NCI-H446 (cell line): ENCODE measurements at regions not wholly inside any gene's neighbourhood (a gene's known extent, or its start where the extent isn't known, plus 50 kb on each side); places are given as distances from the start of the nearest gene placed in this dataset.

ENCODE experiments used
- DNase-seq, 2 experiments: peaks; one replicate each; lab custom pipeline; 2025; lab: John Stamatoyannopoulos, UW

DNA sequence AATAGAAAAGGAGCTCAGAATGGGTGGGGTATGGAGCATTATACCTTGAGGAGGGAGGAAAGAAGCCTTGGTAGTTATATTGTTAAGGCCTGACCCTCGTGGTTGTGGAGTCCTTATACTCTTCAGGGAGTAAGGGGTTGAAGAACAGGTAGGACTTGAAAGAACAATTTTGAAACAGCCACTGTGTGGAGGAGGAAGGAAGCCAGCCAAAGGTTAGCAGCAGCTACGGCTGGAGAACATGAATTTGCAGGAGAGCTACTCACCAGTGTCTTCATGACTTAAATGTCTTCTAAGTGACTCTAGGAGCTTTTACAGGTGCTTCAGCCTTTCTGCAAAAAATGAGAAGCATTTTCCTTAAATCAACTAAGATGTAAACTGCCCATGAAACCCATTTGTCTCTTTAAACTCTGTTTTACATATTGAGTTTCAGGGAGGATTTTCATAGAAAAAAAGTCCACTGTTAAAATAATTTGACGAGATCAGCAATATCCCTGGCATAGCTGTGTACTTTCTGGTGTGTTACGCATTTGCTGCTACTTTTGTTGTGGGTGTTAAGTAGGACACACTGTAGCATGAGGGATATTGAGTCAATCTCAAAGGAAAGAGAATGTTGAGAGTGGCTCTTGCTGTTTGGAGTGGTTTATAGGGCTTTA is 110.6 kb upstream of the ELL2 start:
- no peak for DNase-seq

DNA sequence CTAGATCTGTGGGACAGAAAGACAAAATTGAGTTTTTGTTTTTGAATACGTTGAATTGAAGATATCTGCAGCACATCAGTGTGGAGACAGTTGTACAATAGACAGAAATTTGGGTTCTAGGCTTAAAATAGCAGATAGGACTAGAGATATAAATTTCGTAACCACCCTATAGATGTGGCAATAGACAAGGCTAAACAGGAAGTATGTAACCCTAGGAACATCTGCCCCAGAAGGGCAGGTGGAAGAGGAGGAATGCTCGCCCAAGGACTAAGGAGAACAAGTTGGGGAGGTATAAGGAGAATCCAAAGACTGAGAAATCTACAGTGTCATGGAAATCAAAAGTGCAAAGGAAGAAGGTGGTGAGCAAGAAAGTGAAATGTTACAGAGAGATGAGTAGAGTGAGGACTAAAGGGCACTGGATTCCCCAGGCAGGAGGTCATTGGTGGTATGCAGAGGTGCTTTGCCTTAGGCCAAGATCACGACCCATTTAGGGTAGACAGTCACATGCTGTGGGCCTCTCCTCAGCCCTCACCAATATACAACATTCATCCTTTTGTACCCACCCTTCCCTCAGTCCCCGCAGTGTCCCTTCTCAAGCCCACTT is 109.1 kb upstream of the ELL2 start:
- no peak for DNase-seq

DNA sequence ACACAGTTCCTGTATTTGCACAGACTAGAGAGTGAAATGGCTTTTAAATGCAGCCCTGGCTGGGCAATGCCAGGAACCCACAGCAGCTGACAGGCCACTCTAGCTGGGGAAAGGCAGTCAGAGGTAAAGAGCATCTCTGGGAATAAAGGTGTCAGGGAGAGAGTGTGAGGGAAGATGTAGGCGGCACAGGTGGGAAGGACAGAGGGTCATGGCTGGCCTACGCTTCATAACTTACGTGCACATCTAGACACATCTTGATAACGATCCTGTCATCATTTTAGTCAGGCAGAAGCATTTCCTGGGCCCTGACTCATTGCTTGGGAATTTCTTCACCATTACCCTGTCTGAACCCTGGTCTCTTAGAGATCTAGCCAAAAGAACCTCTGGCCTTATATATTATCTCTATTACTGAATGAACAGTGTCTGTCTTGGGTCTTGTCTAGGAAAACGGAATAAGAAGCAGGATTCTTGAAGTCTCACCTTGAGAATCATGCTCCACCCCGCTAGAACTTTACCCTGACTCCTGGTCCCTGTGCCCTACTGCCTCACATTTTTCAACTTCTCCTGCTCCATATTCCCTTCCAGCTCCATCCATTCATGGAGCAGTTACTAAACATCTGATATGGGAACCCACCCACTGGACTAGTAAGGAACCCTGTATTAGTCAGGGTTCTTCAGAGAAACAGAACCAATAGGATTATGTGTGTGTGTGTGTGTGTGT is 106.4 kb upstream of the ELL2 start:
- DNase-seq = no peak

DNA sequence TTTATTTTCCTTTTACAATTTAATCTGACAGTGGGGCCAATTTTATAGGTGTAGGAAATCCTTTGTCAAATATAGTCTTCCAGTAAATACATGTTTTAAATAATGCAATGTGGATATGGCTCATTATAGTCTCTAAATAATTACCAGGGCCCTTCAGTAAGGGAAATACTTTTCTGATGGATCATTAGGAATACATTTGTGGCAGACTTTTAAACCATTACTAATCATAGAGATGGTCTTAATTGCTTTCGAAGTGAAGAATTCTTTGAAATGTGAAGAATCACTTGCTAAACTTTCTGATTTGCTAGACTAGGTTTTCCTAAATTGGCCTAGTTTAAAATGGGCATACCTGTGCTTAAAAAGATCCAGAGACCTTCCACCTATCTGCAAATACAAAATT is 105.6 kb upstream of the ELL2 start:
- no peak for DNase-seq

DNA sequence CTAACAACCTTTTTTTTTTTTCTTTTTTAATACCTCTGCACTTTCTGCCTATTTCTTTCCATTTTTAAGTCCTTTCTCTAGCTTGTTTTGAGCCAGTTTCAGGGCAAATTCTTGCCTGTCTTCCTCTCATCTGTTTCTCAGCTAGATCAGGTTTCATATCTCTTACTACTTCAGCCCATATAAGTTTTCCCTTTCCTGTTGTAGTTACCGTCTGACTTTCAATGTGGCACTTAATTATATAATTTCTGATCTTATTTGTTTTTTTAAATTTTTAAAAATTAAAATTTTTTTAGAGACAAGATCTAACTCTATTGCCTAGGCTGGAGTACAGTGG is 104.7 kb upstream of the ELL2 start:
- DNase-seq = no peak

DNA sequence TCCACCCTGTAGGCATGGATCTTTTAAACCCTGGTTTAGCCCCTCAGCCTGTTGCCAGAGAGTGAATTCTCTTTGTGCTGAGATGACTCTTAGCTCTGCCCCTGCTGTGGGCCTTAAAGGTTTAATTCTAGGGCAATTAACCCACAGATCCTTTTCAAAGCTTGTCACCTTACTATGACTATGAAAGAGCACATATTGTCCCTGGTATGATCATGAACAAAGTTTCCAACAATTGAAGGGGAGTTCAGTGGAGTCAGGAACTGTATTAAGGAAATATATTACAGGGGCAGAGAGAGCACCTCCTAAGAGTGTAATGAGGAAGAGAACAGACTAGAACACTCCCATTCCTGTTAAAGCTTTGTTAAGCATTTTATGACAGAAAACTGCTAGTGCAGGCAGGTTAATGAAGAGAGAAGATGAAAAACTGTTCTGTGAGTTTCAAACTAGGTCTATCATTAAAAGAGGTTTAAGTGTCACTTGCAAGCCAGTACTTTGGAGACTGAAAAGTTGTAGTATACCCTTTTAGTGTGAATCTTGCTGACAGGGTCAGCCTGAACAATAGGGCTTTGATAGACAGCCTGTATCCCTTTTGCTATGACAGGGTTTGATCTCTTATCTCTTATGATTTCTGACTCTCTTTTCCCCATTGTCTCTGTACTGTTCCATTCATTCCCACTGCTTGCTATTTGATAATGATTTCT is 104.2 kb upstream of the ELL2 start:
- DNase-seq = no peak

DNA sequence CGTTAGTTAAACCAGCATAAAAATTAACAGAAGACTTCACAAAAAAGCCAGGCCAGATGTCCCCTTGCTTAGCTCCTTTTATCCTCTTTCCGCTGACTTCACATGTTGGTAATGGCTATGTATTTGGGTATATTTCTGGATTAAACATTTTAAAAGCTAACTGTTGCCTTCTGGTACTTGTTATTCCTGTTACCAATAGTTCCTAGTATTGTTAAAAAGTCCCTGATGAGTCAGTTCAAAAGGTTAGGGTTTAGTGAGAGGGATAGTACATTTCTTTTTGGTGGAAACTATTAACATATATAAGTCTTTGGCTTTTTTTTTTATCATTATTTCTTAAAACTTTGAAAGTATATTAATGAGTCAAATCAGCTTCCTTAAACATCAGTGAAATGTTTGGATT is 103.2 kb upstream of the ELL2 start:
- DNase-seq = no peak

DNA sequence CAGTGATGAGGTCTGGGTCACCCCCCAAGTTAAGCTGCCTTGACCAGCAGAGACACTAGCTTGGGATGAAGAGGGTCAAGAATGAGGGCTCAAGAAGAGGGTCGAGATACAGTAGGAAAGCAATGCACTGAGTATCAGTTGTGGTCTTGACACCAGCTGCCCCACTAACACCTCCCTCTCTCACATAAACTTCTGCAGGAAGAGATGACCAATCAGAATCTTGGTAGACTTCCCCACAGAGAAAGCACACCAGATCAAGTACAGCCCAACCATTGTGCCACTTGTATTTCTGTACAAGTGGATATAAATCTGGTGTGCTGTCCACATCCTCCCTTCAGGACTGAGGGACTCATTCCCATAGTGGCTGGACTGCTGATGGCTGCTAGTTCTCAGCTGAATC is 101.2 kb upstream of the ELL2 start:
- no peak for DNase-seq

DNA sequence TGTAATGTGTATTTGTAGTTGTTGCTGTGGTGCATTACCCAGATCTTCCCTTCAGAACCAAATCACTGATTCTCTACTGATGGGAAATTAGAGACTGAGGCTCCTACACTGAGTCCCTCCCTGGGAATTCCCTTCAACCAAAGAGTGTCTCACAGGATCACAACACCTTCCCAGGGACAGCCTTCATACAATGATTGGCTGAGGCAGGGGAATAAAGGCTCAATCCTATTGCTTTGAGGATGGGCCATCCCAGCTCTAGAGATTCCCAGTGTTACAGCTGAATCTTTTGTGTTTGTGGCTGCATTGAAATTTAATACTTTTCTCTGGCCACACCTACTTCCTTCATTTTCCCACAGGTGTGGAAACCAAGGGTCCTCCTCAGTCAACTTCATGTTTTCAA is 96.4 kb upstream of the ELL2 start:
- DNase-seq = no peak

DNA sequence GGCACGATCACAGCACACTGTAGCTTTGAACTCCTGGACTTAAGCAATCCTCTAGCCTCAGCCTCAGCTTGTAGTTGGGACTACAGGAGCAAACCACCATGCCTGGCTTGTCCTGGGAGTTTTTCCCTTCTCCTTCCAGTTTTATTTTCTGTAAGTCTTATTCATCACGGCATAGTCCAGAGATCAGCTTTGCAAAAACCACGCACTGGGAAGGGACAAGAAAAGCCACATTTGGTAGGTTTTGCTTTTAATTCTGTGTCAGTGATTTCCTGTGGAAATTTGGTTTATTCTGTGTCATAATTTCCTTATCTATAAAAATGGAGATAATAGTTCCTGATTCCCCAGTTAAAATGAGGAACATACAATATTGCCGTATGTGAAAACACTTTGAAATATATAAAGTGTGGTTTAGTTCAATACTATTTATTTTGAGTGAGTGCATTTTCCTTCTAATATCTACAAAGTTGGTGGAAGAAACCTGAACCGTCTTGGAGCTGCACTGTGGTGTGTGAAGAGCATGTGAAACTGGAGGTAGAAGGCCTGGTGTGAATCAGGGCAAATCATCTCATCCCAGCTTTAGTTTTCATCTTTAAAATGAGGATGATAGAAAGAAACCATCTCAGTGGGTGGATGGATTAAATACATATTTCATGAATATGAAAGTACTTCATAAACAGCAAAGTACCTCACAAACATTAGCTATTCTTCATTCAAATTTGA is 92.8 kb upstream of the ELL2 start:
- no peak for DNase-seq

DNA sequence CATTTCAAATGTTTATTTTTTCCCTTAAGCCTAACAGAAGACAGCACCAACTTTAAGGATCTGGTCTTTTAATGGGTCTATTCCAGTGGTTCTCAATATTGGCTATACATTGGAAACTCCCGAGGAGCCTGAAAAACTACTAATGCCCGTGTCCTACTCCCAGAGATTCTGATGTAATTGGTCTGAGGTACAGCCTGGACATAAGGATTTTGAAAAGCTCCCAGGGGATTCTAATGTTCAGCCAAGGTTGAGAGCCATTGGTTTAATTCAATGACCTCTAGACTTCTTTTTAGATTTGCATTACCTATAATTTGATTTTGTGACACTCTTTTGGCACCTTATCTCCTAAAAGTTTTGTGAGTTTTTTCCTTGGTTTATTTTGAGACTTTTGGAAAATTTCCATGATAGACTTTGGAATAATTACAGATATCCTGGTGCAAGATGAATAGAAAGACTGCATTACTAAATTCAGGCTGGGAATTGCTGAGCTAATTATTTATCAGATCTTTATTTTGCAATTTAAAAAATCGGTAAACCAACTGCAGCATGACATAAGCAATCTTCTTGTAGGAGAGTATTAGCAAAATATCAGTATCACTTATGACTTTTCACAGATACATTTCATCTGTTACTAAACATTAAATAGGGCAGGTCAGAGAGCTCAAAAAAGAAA is 91.5 kb upstream of the ELL2 start:
- DNase-seq = no peak

DNA sequence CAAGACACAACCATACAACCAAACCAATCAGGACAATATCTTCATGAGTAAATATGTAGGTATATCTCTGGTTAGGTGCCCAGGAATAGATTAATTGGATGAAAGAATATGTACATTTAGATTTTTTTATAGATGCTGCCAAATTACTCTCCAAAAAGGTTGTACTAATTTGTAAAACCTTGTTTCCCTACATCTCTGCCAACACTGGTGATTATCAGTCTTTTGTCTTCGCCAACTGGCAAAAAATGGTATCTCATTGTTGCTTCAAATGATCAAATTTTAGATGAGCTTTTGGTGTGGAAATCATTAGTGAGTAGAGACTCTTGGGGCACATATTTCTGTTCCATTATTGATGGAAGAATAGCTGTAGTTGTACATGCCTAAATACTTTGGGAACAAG is 90.7 kb upstream of the ELL2 start:
- DNase-seq = no peak

DNA sequence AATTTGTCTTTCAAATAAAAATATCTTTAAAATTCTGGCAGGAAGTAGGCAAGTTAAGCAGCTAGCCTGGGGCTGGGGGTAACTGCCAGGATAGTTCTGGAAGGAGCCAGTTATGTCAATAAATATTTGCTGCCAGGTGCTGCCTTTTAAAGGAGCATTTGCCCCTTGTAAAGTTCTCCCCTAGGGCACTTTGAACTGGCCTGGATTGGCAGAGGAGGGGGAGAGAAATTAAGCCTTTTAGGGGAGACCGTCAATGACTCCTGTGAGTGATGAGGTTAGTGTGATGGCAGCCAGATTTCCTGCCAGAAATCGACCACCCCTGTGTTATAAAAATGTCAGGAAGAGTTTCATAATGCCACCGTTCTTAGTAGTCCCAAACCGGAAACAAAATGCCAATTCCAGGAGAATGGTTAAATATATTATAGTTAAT is 89.8 kb upstream of the ELL2 start:
- no peak for DNase-seq

DNA sequence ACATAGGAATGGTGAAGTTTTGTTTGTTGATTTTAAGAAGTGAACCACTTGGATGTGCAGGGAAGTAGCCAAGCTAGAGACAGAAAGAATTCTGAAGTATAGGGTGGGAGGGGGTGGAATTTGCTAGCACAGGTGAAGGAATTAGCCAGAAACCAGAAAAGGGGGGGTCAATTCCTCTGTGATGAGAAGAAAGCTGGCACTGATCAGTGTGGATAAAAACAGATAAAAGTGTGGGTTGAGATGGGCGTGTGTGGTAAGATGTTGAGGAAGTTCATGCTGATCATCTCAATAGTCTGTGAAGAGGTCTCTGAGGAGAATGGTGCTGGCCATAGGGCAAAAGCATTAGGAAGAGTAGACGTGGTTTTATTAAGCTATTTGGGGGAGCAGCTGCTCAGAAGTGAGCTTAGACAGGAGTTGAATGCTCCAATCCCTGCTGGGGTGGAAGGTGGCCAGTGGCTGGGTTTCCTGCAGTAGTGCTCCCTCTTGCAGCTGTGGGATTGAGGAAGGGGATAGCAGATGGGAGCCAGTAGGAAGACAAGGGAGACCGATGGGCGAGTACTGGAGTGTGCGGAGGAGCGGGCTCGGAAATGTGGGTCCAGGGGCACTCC is 88.7 kb upstream of the ELL2 start:
- DNase-seq = no peak

DNA sequence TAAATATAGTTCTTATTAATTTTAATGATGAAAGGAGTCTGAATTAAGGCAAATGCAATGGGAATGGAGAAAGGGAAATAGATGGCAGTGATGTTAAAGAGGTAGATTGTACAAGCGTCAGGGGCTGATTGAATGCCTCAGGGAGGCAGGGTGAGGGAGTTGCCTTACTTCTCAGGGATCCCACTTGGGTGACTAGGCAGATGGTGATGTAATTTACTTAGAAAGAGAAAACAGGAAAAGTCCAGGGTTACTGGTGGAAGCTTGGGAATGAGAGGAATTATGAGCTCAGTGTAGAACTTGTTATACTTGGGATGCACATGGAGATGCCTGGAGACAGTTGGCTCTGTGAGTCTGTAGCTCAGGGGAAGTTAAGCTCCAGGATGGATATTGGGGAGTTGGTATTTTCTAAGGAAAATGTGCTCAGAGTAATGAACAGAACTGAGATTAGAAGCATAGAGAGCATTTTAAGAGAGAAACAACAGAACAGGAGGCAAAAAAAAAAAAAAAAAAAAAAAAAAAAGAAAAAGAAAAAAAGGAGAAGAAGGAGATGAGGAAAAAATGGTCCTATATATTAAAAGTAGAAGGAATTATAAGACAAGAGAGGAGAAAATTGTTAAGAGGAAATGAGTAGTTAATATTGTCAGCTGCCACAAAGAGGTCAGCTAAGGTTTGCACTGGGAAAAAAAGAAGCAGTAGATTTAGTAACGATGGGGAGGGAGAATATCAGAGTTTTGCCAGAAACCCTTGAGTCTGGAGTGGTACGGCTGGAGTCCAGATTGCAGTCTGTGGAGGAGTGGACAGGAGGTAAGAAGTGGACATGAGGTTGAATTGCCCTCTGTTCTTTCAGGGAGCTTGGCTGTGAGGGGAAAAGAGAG is 88.0 kb upstream of the ELL2 start:
- DNase-seq = no peak

DNA sequence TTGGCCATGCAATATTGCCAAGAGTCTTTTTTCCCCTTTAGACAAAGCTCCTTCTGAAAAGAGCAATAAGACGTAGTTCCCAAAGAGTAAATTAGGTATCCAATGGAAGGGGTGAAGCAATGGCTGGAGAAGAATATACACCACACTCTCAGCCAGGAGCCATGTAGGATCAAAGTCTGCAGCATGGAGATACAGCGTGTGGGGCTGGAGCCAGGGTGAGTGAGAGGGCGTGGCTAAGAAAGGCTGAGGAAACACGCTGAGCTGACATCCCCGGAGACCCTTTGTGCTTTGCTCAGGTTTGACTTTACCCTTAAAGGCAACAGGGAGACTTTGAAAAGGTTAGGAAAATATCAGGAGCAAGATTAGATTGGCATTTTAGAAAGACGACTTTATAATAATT is 87.1 kb upstream of the ELL2 start:
- no peak for DNase-seq

DNA sequence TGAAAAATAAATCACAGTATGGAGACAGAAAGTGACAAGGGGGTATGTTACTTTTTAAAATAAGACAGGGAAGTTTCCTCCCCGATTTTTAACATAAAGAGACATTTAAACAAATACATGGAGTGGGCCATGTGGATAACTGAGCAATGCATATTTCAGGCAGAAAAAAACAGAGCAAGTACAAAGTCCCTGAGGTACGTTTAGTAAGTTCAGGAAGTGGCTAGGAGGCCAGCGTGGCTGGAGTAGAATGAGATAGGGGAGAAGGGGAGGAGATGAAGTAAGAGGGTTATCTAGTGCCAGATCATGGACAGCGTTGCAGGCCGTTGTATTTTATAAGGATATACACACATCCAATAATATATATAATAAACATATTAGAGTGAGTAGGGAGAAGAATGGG is 84.2 kb upstream of the ELL2 start:
- no peak for DNase-seq

DNA sequence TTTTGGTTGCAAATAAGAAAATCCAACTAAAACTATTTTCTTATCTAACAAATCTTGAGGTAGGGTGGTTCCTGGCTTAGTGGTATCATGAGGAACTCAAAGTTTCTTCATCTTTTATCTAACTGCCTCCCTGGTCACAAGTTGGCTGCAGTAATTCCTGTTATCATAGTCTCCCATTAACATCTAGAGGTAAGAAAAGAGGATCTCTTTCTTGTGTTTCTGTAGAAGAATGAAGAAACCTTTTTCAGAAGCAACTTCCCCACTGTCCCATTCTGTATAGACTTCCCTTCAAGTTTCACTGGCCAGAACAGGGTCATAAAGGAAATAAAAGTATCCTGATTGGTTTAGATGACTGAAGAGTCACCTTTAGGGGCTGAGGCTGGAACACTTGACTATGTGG is 81.8 kb upstream of the ELL2 start:
- no peak for DNase-seq

DNA sequence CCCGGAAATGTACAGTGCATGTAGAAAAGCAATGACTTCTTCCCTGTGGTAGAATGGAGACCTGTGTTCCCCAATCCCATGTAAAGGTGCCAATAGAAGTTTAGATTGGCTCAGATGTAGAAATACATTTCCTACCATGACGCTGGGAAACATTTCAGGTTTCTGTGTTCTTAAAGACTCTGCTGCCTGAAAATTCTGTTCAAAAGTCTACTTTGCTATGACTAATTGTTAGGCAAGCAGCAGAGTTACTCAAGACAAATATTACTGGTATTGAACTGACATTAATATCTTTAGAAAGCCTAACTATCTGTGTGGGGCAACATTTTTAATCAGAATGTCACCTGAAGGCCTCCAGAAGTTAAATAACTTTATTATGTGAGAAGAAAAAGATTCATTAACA is 75.5 kb upstream of the ELL2 start:
- DNase-seq = no peak

DNA sequence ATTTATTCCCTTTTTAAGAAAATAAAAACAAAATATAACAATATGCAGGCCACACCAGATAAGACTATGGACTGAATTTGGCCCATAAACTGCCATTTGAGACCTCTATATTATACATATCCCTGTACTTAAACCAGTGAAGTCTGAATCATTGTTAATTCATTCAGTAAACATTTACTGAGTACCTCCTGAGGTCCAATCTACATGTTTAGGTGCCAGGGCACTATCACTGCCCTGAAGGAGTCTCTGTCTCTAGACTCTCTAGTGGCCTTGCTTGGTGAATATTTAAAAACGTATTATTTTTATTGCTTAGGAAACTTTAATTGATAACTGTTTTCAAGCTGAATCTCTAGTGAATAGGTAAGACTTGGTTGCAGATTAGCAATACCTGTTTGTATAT is 74.7 kb upstream of the ELL2 start:
- DNase-seq = no peak

DNA sequence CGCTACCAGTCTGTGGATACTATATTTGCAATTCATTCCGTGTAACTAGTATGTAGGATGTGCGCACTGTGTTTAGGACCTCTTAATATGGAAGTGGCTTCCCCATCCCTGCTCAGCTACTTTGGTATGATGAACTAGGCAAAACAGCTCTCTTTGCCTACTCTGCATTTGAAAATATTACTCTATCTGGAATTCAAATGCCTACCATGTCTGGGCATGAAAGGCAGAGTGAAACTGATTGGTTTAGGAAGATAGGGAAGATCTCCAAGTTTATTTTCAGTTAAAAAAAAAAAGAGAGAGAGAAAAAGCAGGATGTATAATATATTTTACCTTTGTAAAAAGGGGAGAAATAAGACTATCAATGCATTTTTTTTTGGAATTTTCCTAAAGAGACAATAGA is 74.1 kb upstream of the ELL2 start:
- DNase-seq = no peak
